Endodermal cell (in vitro differentiated cells): ENCODE measurements at regions not wholly inside any gene's neighbourhood (a gene's known extent, or its start where the extent isn't known, plus 50 kb on each side); places are given as distances from the start of the nearest gene placed in this dataset.
A peak's percentile ranks its signal among the peaks of the same experiment; 100 is the strongest.

Experiments used
- DNase-seq: peaks from one replicate; pipeline ENCODE4 v3.0.0-alpha.2; 2017
- H3K27ac ChIP-seq: 2 replicates; pipeline ENCODE4 v1.5.1; 2013; ENCODE audit warnings: mild to moderate bottlenecking, low read depth, low read length, moderate library complexity
- H3K27me3 ChIP-seq: 2 replicates; pipeline ENCODE4 v1.6.1; 2013; ENCODE audit warnings: mild to moderate bottlenecking, low read length, moderate library complexity; ENCODE audit not compliant: insufficient read depth, control insufficient read depth, poor library complexity, severe bottlenecking
- H3K36me3 ChIP-seq: 2 replicates; pipeline ENCODE4 v1.7.0; 2013; ENCODE audit warnings: mild to moderate bottlenecking, low read length, moderate library complexity; ENCODE audit not compliant: control insufficient read depth, insufficient read depth
- H3K4me1 ChIP-seq: one replicate; pipeline ENCODE4 v1.7.0; 2013; ENCODE audit warnings: low read length; ENCODE audit not compliant: control insufficient read depth, insufficient read depth
- H3K4me3 ChIP-seq: 2 replicates; pipeline ENCODE4 v1.5.1; 2013; ENCODE audit warnings: mild to moderate bottlenecking, low read length, moderate library complexity
- H3K9ac ChIP-seq: 2 replicates; pipeline ENCODE4 v1.6.1; 2013; ENCODE audit warnings: mild to moderate bottlenecking, low read length, moderate library complexity; ENCODE audit not compliant: poor library complexity, severe bottlenecking; ENCODE audit errors: extremely low read depth
- H3K9me3 ChIP-seq: 2 replicates; pipeline ENCODE4 v1.6.1; 2013; ENCODE audit warnings: mild to moderate bottlenecking, low read length, moderate library complexity; ENCODE audit not compliant: control insufficient read depth
- H3K27ac Mint-ChIP-seq: 2 replicates; pipeline ENCODE4 v1.8.0; 2020; ENCODE audit warnings: mixed read lengths
- H3K27me3 Mint-ChIP-seq: 2 replicates; pipeline ENCODE4 v1.8.0; 2021; ENCODE audit warnings: mild to moderate bottlenecking, mixed read lengths; ENCODE audit not compliant: insufficient read depth
- H3K36me3 Mint-ChIP-seq: 2 replicates; pipeline ENCODE4 v1.8.0; 2020; ENCODE audit warnings: low read depth, mixed read lengths
- H3K4me1 Mint-ChIP-seq: 2 replicates; pipeline ENCODE4 v1.8.0; 2020; ENCODE audit warnings: mixed read lengths
- H3K4me3 Mint-ChIP-seq: 2 replicates; pipeline ENCODE4 v1.8.0; 2020; ENCODE audit warnings: mild to moderate bottlenecking, moderate library complexity, mixed read lengths
- H3K9me3 Mint-ChIP-seq: 2 replicates; pipeline ENCODE4 v1.8.0; 2020; ENCODE audit warnings: mild to moderate bottlenecking, mixed read lengths
- WGBS, 2 experiments: methylation state at CpG; one replicate each; pipeline versions ENCODE4 v1.1.5 to v1.1.7; 2013; ENCODE audit warnings: missing lambda C conversion rate in 2 of 2, mixed read lengths in 1 of 2; ENCODE audit not compliant: insufficient coverage in 1 of 2, insufficient read length in 1 of 2; 5-methylcytosine and 5-hydroxymethylcytosine counted together
- TF ChIP-seq, protein P1 (sequence below): fragments of 200-600 bp; sonication (generic); conservative IDR thresholded peaks from 2 replicates; pipeline ENCODE4 v1.5.0; 2021; ENCODE audit warnings: antibody characterized with exemption, mild to moderate bottlenecking

- H3K9me3 Mint-ChIP-seq = peaks cover 14% of the 10 kb centered on the region
- peaks cover 13% of the 10 kb centered on the region for H3K9me3 ChIP-seq
- H3K4me1 ChIP-seq = peaks cover 8% of the 10 kb centered on the region
- no peak overlapping the region for H3K27ac ChIP-seq
- no peak overlapping the region for H3K27ac Mint-ChIP-seq
- H3K27me3 ChIP-seq = no peaks in the 10 kb centered on the region
- 92 to 100% methylated on average over 1 to 4 of the region's 4 CpGs for WGBS, 2 experiments
- no peak overlapping the region for H3K4me3 Mint-ChIP-seq
- DNase-seq = peak; percentile 27
- H3K27me3 Mint-ChIP-seq = peaks cover 59% of the 10 kb centered on the region
- TF ChIP-seq, protein P1, sequence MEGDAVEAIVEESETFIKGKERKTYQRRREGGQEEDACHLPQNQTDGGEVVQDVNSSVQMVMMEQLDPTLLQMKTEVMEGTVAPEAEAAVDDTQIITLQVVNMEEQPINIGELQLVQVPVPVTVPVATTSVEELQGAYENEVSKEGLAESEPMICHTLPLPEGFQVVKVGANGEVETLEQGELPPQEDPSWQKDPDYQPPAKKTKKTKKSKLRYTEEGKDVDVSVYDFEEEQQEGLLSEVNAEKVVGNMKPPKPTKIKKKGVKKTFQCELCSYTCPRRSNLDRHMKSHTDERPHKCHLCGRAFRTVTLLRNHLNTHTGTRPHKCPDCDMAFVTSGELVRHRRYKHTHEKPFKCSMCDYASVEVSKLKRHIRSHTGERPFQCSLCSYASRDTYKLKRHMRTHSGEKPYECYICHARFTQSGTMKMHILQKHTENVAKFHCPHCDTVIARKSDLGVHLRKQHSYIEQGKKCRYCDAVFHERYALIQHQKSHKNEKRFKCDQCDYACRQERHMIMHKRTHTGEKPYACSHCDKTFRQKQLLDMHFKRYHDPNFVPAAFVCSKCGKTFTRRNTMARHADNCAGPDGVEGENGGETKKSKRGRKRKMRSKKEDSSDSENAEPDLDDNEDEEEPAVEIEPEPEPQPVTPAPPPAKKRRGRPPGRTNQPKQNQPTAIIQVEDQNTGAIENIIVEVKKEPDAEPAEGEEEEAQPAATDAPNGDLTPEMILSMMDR = no peak
- H3K36me3 Mint-ChIP-seq = peaks cover 9% of the 10 kb centered on the region
- H3K9ac ChIP-seq = no peak overlapping the region
- no peaks in the 10 kb centered on the region for H3K36me3 ChIP-seq
- no peak overlapping the region for H3K4me3 ChIP-seq
- peaks cover 42% of the 10 kb centered on the region for H3K4me1 Mint-ChIP-seq
Measured at GRCh38 chr12:13599176-13599575, 382.2 kb downstream of the GRIN2B start.

- Mint-ChIP-seq H3K4me1 (peaks cover 31% of the 10 kb centered on the region), H3K9me3 (peaks cover 24% of the 10 kb centered on the region), H3K27ac (no peak overlapping the region), H3K4me3 (no peak overlapping the region), H3K36me3 (peaks cover 15% of the 10 kb centered on the region), H3K27me3 (peaks cover 53% of the 10 kb centered on the region)
- WGBS, 2 experiments = 67 to 90% methylated on average over 1 to 2 of the region's 2 CpGs
- no peak for DNase-seq
- Histone ChIP-seq H3K27ac (no peak overlapping the region), H3K9ac (no peak overlapping the region), H3K4me1 (peaks cover 4% of the 10 kb centered on the region), H3K4me3 (no peak overlapping the region), H3K27me3 (no peaks in the 10 kb centered on the region), H3K36me3 (no peaks in the 10 kb centered on the region), H3K9me3 (peaks cover 18% of the 10 kb centered on the region)
- TF ChIP-seq, protein P1 = no peak
Measured at GRCh38 chr12:13597837-13598236, 383.6 kb downstream of the GRIN2B start.

DNA sequence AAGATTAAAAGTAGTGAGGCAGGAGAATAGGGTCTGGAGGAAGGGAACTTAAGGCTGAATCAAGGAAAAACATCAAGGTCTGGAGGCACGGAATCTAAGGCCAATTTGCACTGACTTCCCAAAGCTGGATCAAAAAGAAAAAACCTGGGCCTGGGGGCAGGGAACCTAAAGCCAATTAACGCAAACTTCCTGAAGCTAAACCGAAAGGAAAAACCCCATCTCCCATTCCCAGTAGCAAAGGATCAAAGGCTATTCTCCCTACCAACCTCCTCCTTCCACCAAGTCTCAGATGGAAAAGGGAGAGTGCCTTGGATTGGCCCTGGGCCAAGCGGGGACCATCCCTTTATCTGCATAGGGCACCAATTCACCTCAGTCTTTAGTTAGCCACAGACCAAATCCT is 384.2 kb downstream of the GRIN2B start:
- peak; percentile 37 for DNase-seq
- Histone ChIP-seq H3K9ac (no peak overlapping the region), H3K36me3 (no peaks in the 10 kb centered on the region), H3K27ac (no peak overlapping the region), H3K9me3 (peaks cover 20% of the 10 kb centered on the region), H3K27me3 (no peaks in the 10 kb centered on the region), H3K4me3 (no peak overlapping the region), H3K4me1 (peaks cover 7% of the 10 kb centered on the region)
- peaks cover 15% of the 10 kb centered on the region for H3K36me3 Mint-ChIP-seq
- peaks cover 46% of the 10 kb centered on the region for H3K27me3 Mint-ChIP-seq
- 71 to 83% methylated on average over 2 to 4 of the region's 4 CpGs for WGBS, 2 experiments
- H3K4me1 Mint-ChIP-seq = peaks cover 33% of the 10 kb centered on the region
- H3K4me3 Mint-ChIP-seq = no peak overlapping the region
- H3K9me3 Mint-ChIP-seq = peaks cover 28% of the 10 kb centered on the region
- TF ChIP-seq, protein P1 = no peak
- no peak overlapping the region for H3K27ac Mint-ChIP-seq
